CD4-positive, alpha-beta memory T cell (primary cell): ENCODE measurements at regions not wholly inside any gene's neighbourhood (a gene's known extent, or its start where the extent isn't known, plus 50 kb on each side); places are given as distances from the start of the nearest gene placed in this dataset.

Source experiments
- CTCF ChIA-PET: fragments of 350-600 bp; sonication (Branson Sonifier 250); formaldehyde crosslinking; loops from one replicate; lab custom pipeline; 2021; ENCODE audit warnings: inconsistent platforms; ENCODE audit not compliant: partially characterized antibody; lab: Charles Lee
- POLR2A ChIA-PET: fragments of 350-600 bp; sonication (Branson Sonifier 250); formaldehyde crosslinking; loops from one replicate; lab custom pipeline; 2021; ENCODE audit not compliant: partially characterized antibody; lab: Charles Lee
- DNase-seq, 5 donors: peaks; one replicate each; pipeline versions ENCODE4 v3.0.0 to v3.0.0-alpha.2; 2020 to 2022; ENCODE audit warnings: mixed read lengths in 1 of 5
- H3K27ac ChIP-seq: one replicate; pipeline ENCODE4 v1.7.0; 2013; ENCODE audit warnings: low read depth, low read length
- H3K27me3 ChIP-seq: 2 replicates; pipeline ENCODE4 v1.7.0; 2013; ENCODE audit warnings: mild to moderate bottlenecking, low read length, moderate library complexity; ENCODE audit not compliant: insufficient read depth
- H3K36me3 ChIP-seq: 2 replicates; pipeline ENCODE4 v1.7.0; 2013; ENCODE audit warnings: mild to moderate bottlenecking, low read length, moderate library complexity; ENCODE audit not compliant: insufficient read depth
- H3K4me1 ChIP-seq: 2 replicates; pipeline ENCODE4 v1.7.0; 2013; ENCODE audit warnings: mild to moderate bottlenecking, low read length, moderate library complexity; ENCODE audit not compliant: insufficient read depth
- H3K4me3 ChIP-seq, 2 donors: one replicate each; pipeline ENCODE4 v1.7.0; 2013; ENCODE audit warnings: low read length in 2 of 2, mild to moderate bottlenecking in 1 of 2
- H3K9me3 ChIP-seq, 2 donors: one replicate each; pipeline ENCODE4 v1.7.0; 2013; ENCODE audit warnings: low read length in 2 of 2, control low read depth in 1 of 2; ENCODE audit not compliant: control insufficient read depth in 1 of 2
- H3K27ac Mint-ChIP-seq, 7 donors: one replicate each; pipeline ENCODE4 v1.8.0; 2020 to 2021; ENCODE audit warnings: mixed read lengths in 7 of 7, mild to moderate bottlenecking in 6 of 7, inconsistent platforms in 3 of 7, moderate library complexity in 3 of 7
- H3K27me3 Mint-ChIP-seq, 2 donors: one replicate each; pipeline ENCODE4 v1.8.0; 2020 to 2021; ENCODE audit warnings: mixed read lengths in 2 of 2
- H3K36me3 Mint-ChIP-seq, 2 donors: one replicate each; pipeline ENCODE4 v1.8.0; 2020 to 2021; ENCODE audit warnings: mixed read lengths in 2 of 2, inconsistent platforms in 1 of 2, mild to moderate bottlenecking in 1 of 2
- H3K4me1 Mint-ChIP-seq, 4 donors: one replicate each; pipeline ENCODE4 v1.8.0; 2020 to 2021; ENCODE audit warnings: mixed read lengths in 4 of 4, mild to moderate bottlenecking in 1 of 4
- H3K4me3 Mint-ChIP-seq, 8 donors: one replicate each; pipeline ENCODE4 v1.8.0; 2020 to 2021; ENCODE audit warnings: mixed read lengths in 8 of 8, mild to moderate bottlenecking in 7 of 8, moderate library complexity in 6 of 8, inconsistent platforms in 3 of 8
- H3K9me3 Mint-ChIP-seq, 8 donors: one replicate each; pipeline ENCODE4 v1.8.0; 2020 to 2021; ENCODE audit warnings: mixed read lengths in 8 of 8, mild to moderate bottlenecking in 5 of 8, inconsistent platforms in 3 of 8, moderate library complexity in 1 of 8
- intact Hi-C: fragments of 100-400 bp; cut with micrococcal nuclease; formaldehyde crosslinking; loops from one replicate; pipeline ENCODE4 v1.15.1; 2023

- no peak overlapping the region for H3K4me3 ChIP-seq
- no peaks in the 10 kb centered on the region for H3K4me1 ChIP-seq
- CTCF ChIA-PET, result no interaction called here
- no peak for DNase-seq
- no peaks in the 10 kb centered on the region for H3K4me1 Mint-ChIP-seq
- no peaks in the 10 kb centered on the region for H3K27me3 ChIP-seq
- H3K36me3 ChIP-seq, result no peaks in the 10 kb centered on the region
- no peaks in the 10 kb centered on the region for H3K36me3 Mint-ChIP-seq
- no peak overlapping the region for H3K27ac ChIP-seq
- H3K9me3 ChIP-seq, result no peaks in the 10 kb centered on the region
- intact Hi-C loops, result no loop called here
- H3K27me3 Mint-ChIP-seq, result peaks cover 22 to 25% of the 10 kb centered on the region in 2 donors
- no peak overlapping the region for H3K27ac Mint-ChIP-seq
- H3K9me3 Mint-ChIP-seq, result peaks cover 0 to 4% (median 0%) of the 10 kb centered on the region in 8 donors
- no peak overlapping the region for H3K4me3 Mint-ChIP-seq
- POLR2A ChIA-PET, result no interaction called here
Observed at GRCh38 chr15:68488966-68489365, 57.0 kb upstream of the ITGA11 start.

- intact Hi-C loops, result no loop called here
- Histone ChIP-seq H3K4me1 (no peaks in the 10 kb centered on the region), H3K27me3 (no peaks in the 10 kb centered on the region), H3K36me3 (no peaks in the 10 kb centered on the region), H3K27ac (no peak overlapping the region), H3K4me3 (no peak overlapping the region), H3K9me3 (no peaks in the 10 kb centered on the region)
- no peak overlapping the region for H3K27ac Mint-ChIP-seq
- H3K36me3 Mint-ChIP-seq, result no peaks in the 10 kb centered on the region
- no peaks in the 10 kb centered on the region for H3K4me1 Mint-ChIP-seq
- no peak for DNase-seq
- ChIA-PET CTCF (no interaction called here), POLR2A (no interaction called here)
- H3K9me3 Mint-ChIP-seq, result peaks cover 0 to 4% (median 0%) of the 10 kb centered on the region in 8 donors
- no peak overlapping the region for H3K4me3 Mint-ChIP-seq
- peaks cover 24 to 25% of the 10 kb centered on the region in 2 donors for H3K27me3 Mint-ChIP-seq
Observed at GRCh38 chr15:68489421-68489820, 57.5 kb upstream of the ITGA11 start.

- Mint-ChIP-seq H3K27ac (no peak overlapping the region), H3K4me3 (no peak overlapping the region), H3K9me3 (peaks cover 0 to 4% (median 0%) of the 10 kb centered on the region in 8 donors), H3K4me1 (no peaks in the 10 kb centered on the region), H3K36me3 (no peaks in the 10 kb centered on the region), H3K27me3 (peaks cover 17 to 21% of the 10 kb centered on the region in 2 donors)
- Histone ChIP-seq H3K9me3 (no peaks in the 10 kb centered on the region), H3K4me1 (no peaks in the 10 kb centered on the region), H3K27me3 (no peaks in the 10 kb centered on the region), H3K36me3 (no peaks in the 10 kb centered on the region), H3K27ac (no peak overlapping the region), H3K4me3 (no peak overlapping the region)
- no peak for DNase-seq
- ChIA-PET POLR2A (no interaction called here), CTCF (no interaction called here)
- intact Hi-C loops, result no loop called here
Observed at GRCh38 chr15:68491415-68492106, 59.6 kb upstream of the ITGA11 start.

DNA sequence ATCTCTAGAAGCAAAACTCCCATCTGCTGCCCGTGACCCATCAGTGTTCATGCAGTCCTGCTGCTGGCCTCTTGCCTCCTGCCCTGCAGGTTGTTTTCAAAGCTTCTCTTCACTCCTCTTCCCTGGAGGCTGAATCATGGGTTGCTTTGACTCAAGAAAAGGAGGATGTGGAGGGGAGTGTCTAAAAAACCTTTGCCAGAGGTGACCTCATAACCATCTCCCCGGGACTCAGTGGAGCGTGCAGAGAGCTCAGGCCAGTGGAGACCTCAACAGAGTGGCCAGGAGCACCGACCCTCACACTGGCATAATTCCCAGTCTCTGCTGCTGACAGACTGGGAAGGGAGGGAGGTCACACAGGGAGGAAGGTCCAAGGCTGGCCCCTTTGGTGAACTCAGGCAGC lies 60.9 kb upstream of the ITGA11 start:
- Mint-ChIP-seq H3K9me3 (peaks cover 0 to 4% (median 0%) of the 10 kb centered on the region in 8 donors), H3K27ac (no peak overlapping the region), H3K4me3 (no peak overlapping the region), H3K4me1 (no peaks in the 10 kb centered on the region), H3K27me3 (peaks cover 14 to 18% of the 10 kb centered on the region in 2 donors), H3K36me3 (no peaks in the 10 kb centered on the region)
- Histone ChIP-seq H3K4me1 (no peaks in the 10 kb centered on the region), H3K4me3 (no peak overlapping the region), H3K27me3 (no peaks in the 10 kb centered on the region), H3K9me3 (no peaks in the 10 kb centered on the region), H3K27ac (no peak overlapping the region), H3K36me3 (no peaks in the 10 kb centered on the region)
- POLR2A ChIA-PET, result no interaction called here
- intact Hi-C loops, result no loop called here
- CTCF ChIA-PET, result no interaction called here
- no peak for DNase-seq

- Mint-ChIP-seq H3K4me3 (no peak overlapping the region), H3K4me1 (no peaks in the 10 kb centered on the region), H3K36me3 (no peaks in the 10 kb centered on the region), H3K27ac (no peak overlapping the region), H3K9me3 (peaks cover 0 to 2% (median 0%) of the 10 kb centered on the region in 8 donors), H3K27me3 (peaks cover 14% of the 10 kb centered on the region in 2 donors)
- ChIA-PET POLR2A (no interaction called here), CTCF (no interaction called here)
- no peak for DNase-seq
- intact Hi-C loops, result no loop called here
- Histone ChIP-seq H3K9me3 (no peaks in the 10 kb centered on the region), H3K36me3 (no peaks in the 10 kb centered on the region), H3K27ac (no peak overlapping the region), H3K27me3 (no peaks in the 10 kb centered on the region), H3K4me3 (no peak overlapping the region), H3K4me1 (no peaks in the 10 kb centered on the region)
Observed at GRCh38 chr15:68493629-68494028, 61.7 kb upstream of the ITGA11 start.

DNA sequence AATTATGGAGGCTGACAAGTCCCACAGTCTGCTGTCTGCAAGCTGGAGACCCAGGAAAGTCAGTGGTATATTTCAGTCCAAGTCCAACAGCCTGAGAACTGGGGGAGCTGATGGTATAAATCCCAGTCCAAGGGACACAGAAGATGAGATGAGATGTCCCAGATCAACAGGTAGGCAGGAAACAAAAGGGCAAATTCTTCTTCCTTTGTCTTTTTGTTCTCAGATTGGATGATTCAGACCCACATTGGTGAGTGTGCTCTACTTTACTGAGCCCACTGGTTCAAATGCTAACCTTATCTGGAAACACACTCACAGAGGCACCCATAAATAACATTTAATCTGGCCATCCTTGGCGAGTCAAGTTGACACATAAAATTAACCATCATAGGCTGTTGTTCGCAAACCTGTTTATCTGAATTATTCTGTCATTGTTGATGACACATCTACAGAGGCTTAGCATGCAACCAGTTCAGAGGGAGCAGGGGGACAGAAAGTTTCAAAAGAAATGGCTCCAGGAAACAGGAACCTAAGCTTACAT lies 62.7 kb upstream of the ITGA11 start:
- Histone ChIP-seq H3K4me1 (no peaks in the 10 kb centered on the region), H3K27ac (no peak overlapping the region), H3K36me3 (no peaks in the 10 kb centered on the region), H3K4me3 (no peak overlapping the region), H3K27me3 (no peaks in the 10 kb centered on the region), H3K9me3 (no peaks in the 10 kb centered on the region)
- peaks cover 14% of the 10 kb centered on the region in 2 donors for H3K27me3 Mint-ChIP-seq
- peaks cover 0 to 2% (median 0%) of the 10 kb centered on the region in 8 donors for H3K9me3 Mint-ChIP-seq
- H3K4me1 Mint-ChIP-seq, result no peaks in the 10 kb centered on the region
- ChIA-PET CTCF (no interaction called here), POLR2A (no interaction called here)
- no peak overlapping the region for H3K4me3 Mint-ChIP-seq
- intact Hi-C loops, result no loop called here
- DNase-seq, result no peak
- no peaks in the 10 kb centered on the region for H3K36me3 Mint-ChIP-seq
- H3K27ac Mint-ChIP-seq, result no peak overlapping the region

DNA sequence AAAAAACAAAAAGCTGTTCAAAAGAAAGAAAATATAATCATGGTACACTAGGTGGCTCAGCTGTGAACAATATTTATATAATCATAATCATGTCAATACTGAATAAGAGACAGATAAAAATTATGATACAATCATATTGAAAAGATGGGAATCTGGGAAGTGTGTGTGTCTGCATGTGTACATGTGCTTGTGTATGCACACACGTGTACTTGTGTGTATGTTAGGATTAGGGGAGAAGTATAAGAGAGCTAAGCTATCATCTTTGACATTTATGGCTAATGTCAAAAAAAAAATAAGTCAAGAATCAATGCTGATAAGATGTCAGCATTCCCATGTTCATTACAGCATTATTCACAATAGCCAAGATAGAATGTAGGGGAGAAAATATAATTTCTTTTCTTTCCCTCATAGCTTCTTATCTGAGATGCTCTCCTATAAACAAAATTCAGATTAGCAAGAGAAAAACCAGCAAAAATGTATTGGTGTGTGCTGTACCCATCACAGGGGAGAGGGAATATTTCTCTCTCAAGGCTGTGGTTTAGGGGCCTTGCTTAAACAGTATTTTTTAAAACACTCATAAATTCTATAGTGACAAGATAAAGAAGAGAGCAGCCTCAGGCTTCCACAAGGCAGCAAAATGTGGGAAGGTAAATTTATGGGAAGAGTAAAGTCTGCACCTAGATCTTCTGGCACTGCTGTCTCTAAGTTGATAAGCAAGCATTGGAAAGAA lies 63.4 kb upstream of the ITGA11 start:
- Histone ChIP-seq H3K9me3 (no peaks in the 10 kb centered on the region), H3K36me3 (no peaks in the 10 kb centered on the region), H3K4me1 (no peaks in the 10 kb centered on the region), H3K27ac (no peak overlapping the region), H3K4me3 (no peak overlapping the region), H3K27me3 (no peaks in the 10 kb centered on the region)
- ChIA-PET POLR2A (no interaction called here), CTCF (no interaction called here)
- Mint-ChIP-seq H3K27me3 (peaks cover 14 to 16% of the 10 kb centered on the region in 2 donors), H3K27ac (no peak overlapping the region), H3K9me3 (peaks cover 0 to 2% (median 0%) of the 10 kb centered on the region in 8 donors), H3K4me1 (no peaks in the 10 kb centered on the region), H3K4me3 (no peak overlapping the region), H3K36me3 (no peaks in the 10 kb centered on the region)
- intact Hi-C loops, result no loop called here
- DNase-seq, result no peak
